Vagina (tissue), 2 donors: ENCODE measurements at regions not wholly inside any gene's neighbourhood (a gene's known extent, or its start where the extent isn't known, plus 50 kb on each side); places are given as distances from the start of the nearest gene placed in this dataset.

Experiments
- DNase-seq, 2 donors: peaks; one replicate each; pipeline ENCODE4 v3.0.0-alpha.2; 2017; ENCODE audit errors: extremely low spot score in 2 of 2
- H3K27ac ChIP-seq: fragments of 200-600 bp; sonication (generic); one replicate; pipeline ENCODE4 v1.5.1; 2019
- H3K27me3 ChIP-seq: fragments of 200-600 bp; sonication (generic); one replicate; pipeline ENCODE4 v1.5.1; 2019
- H3K36me3 ChIP-seq, 2 donors: fragments of 200-600 bp; sonication (generic); one replicate each; pipeline ENCODE4 v1.5.1; 2017 to 2019
- H3K4me1 ChIP-seq: fragments of 200-600 bp; sonication (generic); one replicate; pipeline ENCODE4 v1.5.1; 2019
- H3K4me3 ChIP-seq, 2 donors: fragments of 200-600 bp; sonication (generic); 1 replicate in 1 of 2; 2 replicates in 1 of 2; pipeline ENCODE4 v1.5.1; 2016 to 2019
- H3K9me3 ChIP-seq: fragments of 200-600 bp; sonication (generic); one replicate; pipeline ENCODE4 v1.5.1; 2019
- CTCF ChIP-seq, 3 experiments: fragments of 450-650 bp in 2 of 3; fragments of 200-600 bp in 1 of 3; sonication (generic) in 1 of 3; IDR thresholded peaks; one replicate each; pipeline ENCODE4 v1.5.1; 2017 to 2019; ENCODE audit warnings: antibody characterized with exemption in 3 of 3, mild to moderate bottlenecking in 2 of 3, moderate library complexity in 2 of 3
- POLR2A ChIP-seq, 2 donors: fragments of 450-650 bp; IDR thresholded peaks; one replicate each; pipeline ENCODE4 v1.6.1; 2017; ENCODE audit warnings: antibody characterized with exemption in 2 of 2, mild to moderate bottlenecking in 2 of 2, moderate library complexity in 2 of 2
- POLR2AphosphoS5 ChIP-seq, 2 donors: sonication (generic); formaldehyde crosslinking; IDR thresholded peaks; one replicate each; pipeline ENCODE4 v1.9.0; 2017; ENCODE audit warnings: antibody characterized with exemption in 2 of 2, mild to moderate bottlenecking in 2 of 2, low read depth in 1 of 2; ENCODE audit not compliant: insufficient read depth in 1 of 2
- intact Hi-C: fragments of 100-400 bp; cut with DNase I; formaldehyde crosslinking; loops from one replicate; pipeline ENCODE4 v1.15.1; 2023

DNA sequence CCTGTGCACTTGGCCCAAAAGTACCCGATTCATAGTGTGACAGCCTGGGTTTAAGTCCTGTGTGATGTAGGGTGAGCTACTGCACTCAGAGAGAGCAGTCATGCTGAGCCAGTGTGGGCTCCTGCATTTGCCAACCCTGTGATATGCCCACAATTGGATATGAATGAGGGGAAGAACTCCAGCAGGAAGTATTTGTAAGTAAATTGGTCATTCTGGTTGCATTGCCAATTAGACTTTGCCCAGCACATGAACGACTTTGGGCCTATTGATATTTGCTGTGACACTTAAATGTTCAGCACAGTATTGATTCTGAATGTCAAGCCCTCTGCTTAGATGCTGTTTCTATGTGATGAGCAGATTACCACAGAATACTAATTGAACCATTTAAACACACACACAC, 570.9 kb downstream of the PIK3C3 start:
- Histone ChIP-seq H3K27me3 (no peaks in the 10 kb centered on the region), H3K9me3 (no peaks in the 10 kb centered on the region), H3K36me3 (no peaks in the 10 kb centered on the region), H3K4me1 (no peaks in the 10 kb centered on the region), H3K4me3 (no peak overlapping the region), H3K27ac (no peak overlapping the region)
- DNase-seq = no peak
- intact Hi-C loops = no loop called here
- no peak for TF ChIP-seq POLR2A (IDR thresholded peaks at IDR 0.05)
- no peak for TF ChIP-seq POLR2AphosphoS5 (IDR thresholded peaks at IDR 0.05; ENCODE audit: insufficient read depth in 1 of 2, low read depth in 1 of 2)
- TF ChIP-seq CTCF (IDR thresholded peaks at IDR 0.05) = no peak

GRCh38 chr18:42527766-42528165, 572.7 kb downstream of the PIK3C3 start:
- DNase-seq = no peak
- Histone ChIP-seq H3K9me3 (no peaks in the 10 kb centered on the region), H3K27ac (no peak overlapping the region), H3K4me3 (no peak overlapping the region), H3K4me1 (no peaks in the 10 kb centered on the region), H3K36me3 (no peaks in the 10 kb centered on the region), H3K27me3 (no peaks in the 10 kb centered on the region)
- TF ChIP-seq POLR2A (IDR thresholded peaks at IDR 0.05) = no peak
- TF ChIP-seq POLR2AphosphoS5 (IDR thresholded peaks at IDR 0.05; ENCODE audit: insufficient read depth in 1 of 2, low read depth in 1 of 2) = no peak
- TF ChIP-seq CTCF (IDR thresholded peaks at IDR 0.05) = no peak
- intact Hi-C loops = no loop called here

DNA sequence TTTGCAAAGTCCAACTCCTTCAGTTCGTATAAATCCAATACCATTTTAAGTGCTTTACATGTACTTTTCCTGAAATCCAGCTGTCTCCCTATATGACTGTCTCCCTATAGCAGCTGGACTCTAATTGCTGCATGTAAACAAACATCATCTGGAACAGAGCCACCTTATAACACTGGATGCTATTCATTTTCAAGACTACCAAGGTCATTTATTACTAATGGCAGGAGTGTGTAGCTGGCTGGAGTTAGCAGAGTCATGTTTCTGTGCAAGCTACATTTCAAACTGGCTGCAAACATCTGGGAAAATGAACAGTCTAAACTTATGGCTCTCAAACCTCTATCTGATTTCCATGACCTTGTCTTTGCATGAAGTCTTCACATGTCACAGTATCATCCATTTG, 575.2 kb downstream of the PIK3C3 start:
- intact Hi-C loops = no loop called here
- no peak for DNase-seq
- no peak overlapping the region for H3K4me3 ChIP-seq

GRCh38 chr18:42532119-42532518, 577.1 kb downstream of the PIK3C3 start:
- Histone ChIP-seq H3K36me3 (no peaks in the 10 kb centered on the region), H3K4me1 (no peaks in the 10 kb centered on the region), H3K27ac (no peak overlapping the region), H3K4me3 (no peak overlapping the region), H3K27me3 (no peaks in the 10 kb centered on the region), H3K9me3 (no peaks in the 10 kb centered on the region)
- DNase-seq = no peak
- no peak for TF ChIP-seq CTCF (IDR thresholded peaks at IDR 0.05)
- TF ChIP-seq POLR2A (IDR thresholded peaks at IDR 0.05) = no peak
- TF ChIP-seq POLR2AphosphoS5 (IDR thresholded peaks at IDR 0.05; ENCODE audit: insufficient read depth in 1 of 2, low read depth in 1 of 2) = no peak
- intact Hi-C loops = no loop called here

More for the DNA sequence above, 575.2 kb downstream of the PIK3C3 start:
- Histone ChIP-seq H3K27me3 (no peaks in the 10 kb centered on the region), H3K4me1 (no peaks in the 10 kb centered on the region), H3K27ac (no peak overlapping the region), H3K9me3 (no peaks in the 10 kb centered on the region), H3K36me3 (no peaks in the 10 kb centered on the region)
- TF ChIP-seq CTCF (IDR thresholded peaks at IDR 0.05) (no peak), POLR2AphosphoS5 (IDR thresholded peaks at IDR 0.05; ENCODE audit: insufficient read depth in 1 of 2, low read depth in 1 of 2) (no peak), POLR2A (IDR thresholded peaks at IDR 0.05) (no peak)

DNA sequence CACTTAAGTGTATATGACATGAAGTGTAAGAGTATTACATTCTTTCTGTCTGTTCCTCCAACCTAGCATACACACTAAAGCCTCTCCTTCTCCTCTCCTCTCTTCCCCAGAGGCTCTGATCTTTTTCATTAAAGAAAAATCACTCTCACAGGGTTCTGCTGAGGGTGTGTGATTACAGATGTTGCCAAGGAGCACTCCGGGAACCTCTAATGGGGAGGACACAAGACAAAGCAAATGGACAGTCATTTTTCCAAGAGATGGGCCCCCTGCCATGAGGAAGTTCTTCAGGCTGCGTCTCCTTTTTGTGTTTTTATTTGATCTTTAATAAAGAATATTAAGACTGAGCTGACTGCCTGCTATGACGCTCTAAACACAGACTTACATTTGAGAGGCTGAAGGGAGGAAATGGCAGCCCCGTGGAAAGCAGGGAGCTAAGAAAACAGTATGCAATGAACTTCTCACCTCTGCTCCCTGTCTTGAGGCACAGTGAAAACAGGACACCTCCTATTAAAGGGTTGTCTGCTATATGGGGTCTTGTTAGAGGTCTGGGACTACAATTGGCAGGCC, 578.1 kb downstream of the PIK3C3 start:
- intact Hi-C loops = no loop called here
- Histone ChIP-seq H3K27me3 (no peaks in the 10 kb centered on the region), H3K4me3 (no peak overlapping the region), H3K4me1 (no peaks in the 10 kb centered on the region), H3K9me3 (no peaks in the 10 kb centered on the region), H3K36me3 (no peaks in the 10 kb centered on the region), H3K27ac (no peak overlapping the region)
- no peak for DNase-seq
- no peak for TF ChIP-seq POLR2A (IDR thresholded peaks at IDR 0.05)
- TF ChIP-seq POLR2AphosphoS5 (IDR thresholded peaks at IDR 0.05; ENCODE audit: insufficient read depth in 1 of 2, low read depth in 1 of 2) = no peak
- no peak for TF ChIP-seq CTCF (IDR thresholded peaks at IDR 0.05)
